GM12878 (cell line): ENCODE measurements at regions not wholly inside any gene's neighbourhood (a gene's known extent, or its start where the extent isn't known, plus 50 kb on each side); places are given as distances from the start of the nearest gene placed in this dataset.

Experiments
- ATAC-seq: fragments of 200-7000 bp; cut with Tn5 transposase; 3 replicates; pipeline ENCODE4 v1.9.1; 2020; ENCODE audit warnings: mild to moderate bottlenecking, moderate library complexity
- BruUV-seq: library from RNA; stranded (reverse); fragments of 400-500 nt; replicated peaks from 2 replicates; lab custom pipeline; 2021; lab: Mats Ljungman, UMichigan
- CTCF ChIA-PET: fragments of 300-600 bp; sonication (Branson Sonifier 250); formaldehyde crosslinking; extraction: SDS; loops from one replicate; lab custom pipeline; 2021; ENCODE audit warnings: inconsistent platforms; lab: Yijun Ruan, JAX
- POLR2A ChIA-PET: fragments of 350-600 bp; formaldehyde crosslinking; extraction: SDS; loops from one replicate; lab custom pipeline; 2021; ENCODE audit warnings: inconsistent platforms; lab: Charles Lee
- RAD21 ChIA-PET: fragments of 300-600 bp; sonication (Branson Sonifier 250); formaldehyde crosslinking; loops from one replicate; lab custom pipeline; 2023; ENCODE audit warnings: antibody characterized with exemption; ENCODE audit not compliant: unreplicated experiment; lab: Charles Lee
- SMC1A ChIA-PET: fragments of 300-600 bp; sonication (Branson Sonifier 250); formaldehyde crosslinking; loops from one replicate; lab custom pipeline; 2023; ENCODE audit not compliant: unreplicated experiment, uncharacterized antibody; lab: Charles Lee
- DNase-seq: peaks from one replicate; pipeline ENCODE4 v3.0.0-alpha.2; 2011; ENCODE audit warnings: low read depth, low spot score
- FAIRE-seq: peaks from 3 replicates; lab custom pipeline; 2011; peaks lifted over from hg19 to GRCh38; lab: Jason Lieb, UNC
- H2AFZ ChIP-seq: 2 replicates; pipeline ENCODE4 v1.6.0; 2011; ENCODE audit warnings: low read depth, low read length, control low read depth; ENCODE audit not compliant: control insufficient read depth
- H3K27ac ChIP-seq: 2 replicates; pipeline ENCODE4 v1.5.1; 2011; ENCODE audit warnings: control low read depth; ENCODE audit not compliant: control insufficient read depth, insufficient read depth
- H3K27me3 ChIP-seq, 2 experiments: replicated peaks in 1 of 2; 2 replicates each; pipeline versions ENCODE4 v1.6.0 to v1.6.1; 2011; ENCODE audit warnings: low read length in 1 of 2; ENCODE audit not compliant: control insufficient read depth in 2 of 2, insufficient read depth in 2 of 2
- H3K36me3 ChIP-seq, 2 experiments: 2 replicates each; pipeline ENCODE4 v1.5.1; 2011; ENCODE audit warnings: low read length in 1 of 2; ENCODE audit not compliant: control insufficient read depth in 2 of 2, insufficient read depth in 2 of 2
- H3K4me1 ChIP-seq: 2 replicates; pipeline ENCODE4 v1.6.1; 2011; ENCODE audit warnings: mild to moderate bottlenecking, low read length, moderate library complexity, mixed read lengths; ENCODE audit not compliant: control insufficient read depth, insufficient read depth
- H3K4me2 ChIP-seq: 2 replicates; pipeline ENCODE4 v1.6.0; 2011; ENCODE audit warnings: control low read depth; ENCODE audit not compliant: control insufficient read depth, insufficient read depth
- H3K4me3 ChIP-seq: fragments of 200-600 bp; sonication (generic); 2 replicates; pipeline ENCODE4 v1.5.1; 2016
- H3K79me2 ChIP-seq: 2 replicates; pipeline ENCODE4 v1.6.0; 2011; ENCODE audit warnings: low read length; ENCODE audit not compliant: control insufficient read depth, insufficient read depth
- H3K9ac ChIP-seq: 2 replicates; pipeline ENCODE4 v1.8.0; 2011; ENCODE audit warnings: low read length, control low read depth, mixed read lengths; ENCODE audit not compliant: control insufficient read depth, insufficient read depth
- H3K9me3 ChIP-seq: replicated peaks from 3 replicates; pipeline ENCODE4 v1.5.1; 2011; ENCODE audit warnings: mild to moderate bottlenecking, low read length; ENCODE audit not compliant: control insufficient read depth, insufficient read depth
- H4K20me1 ChIP-seq: 2 replicates; pipeline ENCODE4 v1.6.0; 2011; ENCODE audit not compliant: control insufficient read depth, insufficient read depth
- CHD1 ChIP-seq: IDR thresholded peaks from 2 replicates; pipeline ENCODE4 v1.6.1; 2012; ENCODE audit warnings: low read depth, low read length, improper control_type of control experiment
- CHD4 ChIP-seq: fragments of 200-600 bp; sonication (generic); IDR thresholded peaks from 2 replicates; pipeline ENCODE4 v1.6.1; 2016; ENCODE audit warnings: mild to moderate bottlenecking
- DPF2 ChIP-seq: fragments of 450-650 bp; IDR thresholded peaks from 2 replicates; pipeline ENCODE4 v1.6.1; 2017; ENCODE audit warnings: mild to moderate bottlenecking
- ETV6 ChIP-seq, 2 experiments: fragments of 450-650 bp in 1 of 2; IDR thresholded peaks in 1 of 2; conservative IDR thresholded peaks in 1 of 2; 2 replicates each; pipeline ENCODE4 v1.6.1; 2014; ENCODE audit warnings: antibody characterized with exemption in 1 of 2, borderline replicate concordance in 1 of 2, low read depth in 1 of 2, mild to moderate bottlenecking in 1 of 2, moderate library complexity in 1 of 2
- MEF2B ChIP-seq: fragments of 450-650 bp; IDR thresholded peaks from 2 replicates; pipeline ENCODE4 v1.6.1; 2018; ENCODE audit warnings: mild to moderate bottlenecking, moderate library complexity; ENCODE audit not compliant: partially characterized antibody, poor library complexity, severe bottlenecking
- NFYA ChIP-seq: IDR thresholded peaks from 2 replicates; pipeline ENCODE4 v1.6.1; 2011; ENCODE audit warnings: low read depth, mild to moderate bottlenecking, low read length, improper control_type of control experiment, borderline replicate concordance
- PAX8 ChIP-seq: fragments of 450-650 bp; IDR thresholded peaks from 2 replicates; pipeline ENCODE4 v1.6.1; 2017; ENCODE audit warnings: mild to moderate bottlenecking, moderate library complexity
- POLR2AphosphoS2 ChIP-seq: IDR thresholded peaks from 2 replicates; pipeline ENCODE4 v1.6.1; 2011; ENCODE audit warnings: low read depth, mild to moderate bottlenecking, low read length, improper control_type of control experiment, moderate library complexity
- TAF1 ChIP-seq: IDR thresholded peaks from 2 replicates; pipeline ENCODE4 v1.6.1; 2011; ENCODE audit warnings: mild to moderate bottlenecking, low read depth, low read length, borderline replicate concordance
- TBL1XR1 ChIP-seq: IDR thresholded peaks from 2 replicates; pipeline ENCODE4 v1.6.1; 2012; ENCODE audit warnings: low read depth, low read length, improper control_type of control experiment
- WGBS: methylation state at CpG from one replicate; pipeline ENCODE4 v1.1.6; 2016; ENCODE audit warnings: low lambda C conversion rate; ENCODE audit not compliant: insufficient replicate concordance, insufficient coverage; ENCODE audit errors: missing lambda C conversion rate; 5-methylcytosine and 5-hydroxymethylcytosine counted together
- in situ Hi-C: fragments of 300-500 bp; cut with MboI; formaldehyde crosslinking; loops from 9 replicates; pipeline ENCODE4 v1.14.3; 2018; ENCODE audit warnings: mixed read lengths
- intact Hi-C: fragments of 100-400 bp; cut with micrococcal nuclease; formaldehyde crosslinking; loops from one replicate; pipeline ENCODE4 v1.14.2; 2022; ENCODE audit not compliant: unreplicated experiment
- TF ChIP-seq, protein P1 (sequence below): fragments of 450-650 bp; IDR thresholded peaks from 2 replicates; pipeline ENCODE4 v1.6.1; 2017; ENCODE audit warnings: mild to moderate bottlenecking, moderate library complexity
- TF ChIP-seq, protein P2 (sequence below): IDR thresholded peaks from 2 replicates; pipeline ENCODE4 v1.6.1; 2011; ENCODE audit warnings: borderline replicate concordance, low read depth, mild to moderate bottlenecking, moderate library complexity, mixed read lengths, low read length; ENCODE audit not compliant: insufficient read depth; ENCODE audit errors: extremely low read length

DNA sequence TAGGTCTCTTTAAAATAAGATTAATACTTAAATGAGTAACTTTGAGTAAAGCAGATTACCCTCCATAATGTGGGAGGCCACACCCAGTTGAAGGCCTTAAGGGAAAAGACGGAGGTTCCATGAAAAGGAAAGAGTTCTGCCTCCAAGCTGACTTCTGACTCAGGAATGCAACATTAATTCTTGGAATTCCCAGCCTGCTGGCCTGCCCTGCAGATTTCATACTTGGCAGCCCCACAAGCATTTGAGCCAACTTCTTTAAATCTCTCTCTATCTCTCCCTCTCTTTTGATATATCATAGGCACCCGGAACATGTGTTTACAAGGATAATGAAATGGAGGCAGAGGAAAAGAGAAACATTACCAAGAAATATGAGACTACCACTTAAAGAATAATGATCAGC, 902.3 kb upstream of the MIR17HG start:
- BruUV-seq = no TSS peak
- no peaks in the 10 kb centered on the region for H3K27me3 ChIP-seq
- FAIRE-seq (no peak), ATAC-seq (no peak), DNase-seq (no peak)
- in situ Hi-C loops (no loop called here), intact Hi-C loops (no loop called here)
- SMC1A ChIA-PET = no interaction called here
- H3K79me2 ChIP-seq = no peaks in the 10 kb centered on the region
- no peaks in the 10 kb centered on the region for H3K4me1 ChIP-seq
- H3K27ac ChIP-seq = no peak overlapping the region
- POLR2A ChIA-PET = no interaction called here
- no peak overlapping the region for H3K9ac ChIP-seq
- TF ChIP-seq CHD4 (no peak), TAF1 (no peak), DPF2 (no peak), PAX8 (no peak), TBL1XR1 (no peak), MEF2B (no peak), CHD1 (no peak), ETV6 (conservative IDR thresholded peaks at IDR 0.05 in 1 of 2, IDR thresholded peaks at IDR 0.05 in 1 of 2; ENCODE audit: borderline replicate concordance in 1 of 2, low read depth in 1 of 2) (no peak), POLR2AphosphoS2 (no peak), NFYA (no peak)
- TF ChIP-seq, protein P1, sequence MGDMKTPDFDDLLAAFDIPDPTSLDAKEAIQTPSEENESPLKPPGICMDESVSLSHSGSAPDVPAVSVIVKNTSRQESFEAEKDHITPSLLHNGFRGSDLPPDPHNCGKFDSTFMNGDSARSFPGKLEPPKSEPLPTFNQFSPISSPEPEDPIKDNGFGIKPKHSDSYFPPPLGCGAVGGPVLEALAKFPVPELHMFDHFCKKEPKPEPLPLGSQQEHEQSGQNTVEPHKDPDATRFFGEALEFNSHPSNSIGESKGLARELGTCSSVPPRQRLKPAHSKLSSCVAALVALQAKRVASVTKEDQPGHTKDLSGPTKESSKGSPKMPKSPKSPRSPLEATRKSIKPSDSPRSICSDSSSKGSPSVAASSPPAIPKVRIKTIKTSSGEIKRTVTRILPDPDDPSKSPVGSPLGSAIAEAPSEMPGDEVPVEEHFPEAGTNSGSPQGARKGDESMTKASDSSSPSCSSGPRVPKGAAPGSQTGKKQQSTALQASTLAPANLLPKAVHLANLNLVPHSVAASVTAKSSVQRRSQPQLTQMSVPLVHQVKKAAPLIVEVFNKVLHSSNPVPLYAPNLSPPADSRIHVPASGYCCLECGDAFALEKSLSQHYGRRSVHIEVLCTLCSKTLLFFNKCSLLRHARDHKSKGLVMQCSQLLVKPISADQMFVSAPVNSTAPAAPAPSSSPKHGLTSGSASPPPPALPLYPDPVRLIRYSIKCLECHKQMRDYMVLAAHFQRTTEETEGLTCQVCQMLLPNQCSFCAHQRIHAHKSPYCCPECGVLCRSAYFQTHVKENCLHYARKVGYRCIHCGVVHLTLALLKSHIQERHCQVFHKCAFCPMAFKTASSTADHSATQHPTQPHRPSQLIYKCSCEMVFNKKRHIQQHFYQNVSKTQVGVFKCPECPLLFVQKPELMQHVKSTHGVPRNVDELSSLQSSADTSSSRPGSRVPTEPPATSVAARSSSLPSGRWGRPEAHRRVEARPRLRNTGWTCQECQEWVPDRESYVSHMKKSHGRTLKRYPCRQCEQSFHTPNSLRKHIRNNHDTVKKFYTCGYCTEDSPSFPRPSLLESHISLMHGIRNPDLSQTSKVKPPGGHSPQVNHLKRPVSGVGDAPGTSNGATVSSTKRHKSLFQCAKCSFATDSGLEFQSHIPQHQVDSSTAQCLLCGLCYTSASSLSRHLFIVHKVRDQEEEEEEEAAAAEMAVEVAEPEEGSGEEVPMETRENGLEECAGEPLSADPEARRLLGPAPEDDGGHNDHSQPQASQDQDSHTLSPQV = no peak
- TF ChIP-seq, protein P2, sequence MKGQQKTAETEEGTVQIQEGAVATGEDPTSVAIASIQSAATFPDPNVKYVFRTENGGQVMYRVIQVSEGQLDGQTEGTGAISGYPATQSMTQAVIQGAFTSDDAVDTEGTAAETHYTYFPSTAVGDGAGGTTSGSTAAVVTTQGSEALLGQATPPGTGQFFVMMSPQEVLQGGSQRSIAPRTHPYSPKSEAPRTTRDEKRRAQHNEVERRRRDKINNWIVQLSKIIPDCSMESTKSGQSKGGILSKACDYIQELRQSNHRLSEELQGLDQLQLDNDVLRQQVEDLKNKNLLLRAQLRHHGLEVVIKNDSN = no peak
- H3K36me3 ChIP-seq = no peaks in the 10 kb centered on the region
- no peaks in the 10 kb centered on the region for H3K9me3 ChIP-seq
- CTCF ChIA-PET = no interaction called here
- H3K4me2 ChIP-seq = no peak overlapping the region
- 0% methylated on average over 2 of the region's 2 CpGs for WGBS
- RAD21 ChIA-PET = no interaction called here
- H2AFZ ChIP-seq = no peak overlapping the region
- no peaks in the 10 kb centered on the region for H4K20me1 ChIP-seq
- no peak overlapping the region for H3K4me3 ChIP-seq
